ENCODE measurements at regions not wholly inside any gene's neighbourhood (a gene's known extent, or its start where the extent isn't known, plus 50 kb on each side); places are given as distances from the start of the nearest gene placed in this dataset.

DNA sequence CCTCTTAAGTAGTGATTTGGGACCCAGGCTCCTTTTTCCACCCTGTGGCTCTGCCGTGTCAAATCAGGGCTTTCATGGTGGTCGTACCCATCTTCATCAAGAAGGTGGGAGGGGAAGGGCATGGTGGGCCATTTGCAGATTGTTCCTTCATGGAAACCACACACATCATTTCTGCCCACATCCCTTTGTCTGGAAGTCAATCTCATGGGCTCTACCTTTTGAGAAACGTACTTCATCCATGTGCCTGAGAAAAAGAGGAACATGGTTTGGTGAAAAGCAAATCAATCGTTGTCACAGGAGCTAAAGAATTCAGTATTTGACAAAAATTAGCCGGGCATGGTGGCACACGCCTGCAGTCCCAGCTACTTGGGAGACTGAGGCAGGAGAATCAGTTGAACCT is 233.4 kb downstream of the FOXO1 start:
- TF ChIP-seq, protein P1, sequence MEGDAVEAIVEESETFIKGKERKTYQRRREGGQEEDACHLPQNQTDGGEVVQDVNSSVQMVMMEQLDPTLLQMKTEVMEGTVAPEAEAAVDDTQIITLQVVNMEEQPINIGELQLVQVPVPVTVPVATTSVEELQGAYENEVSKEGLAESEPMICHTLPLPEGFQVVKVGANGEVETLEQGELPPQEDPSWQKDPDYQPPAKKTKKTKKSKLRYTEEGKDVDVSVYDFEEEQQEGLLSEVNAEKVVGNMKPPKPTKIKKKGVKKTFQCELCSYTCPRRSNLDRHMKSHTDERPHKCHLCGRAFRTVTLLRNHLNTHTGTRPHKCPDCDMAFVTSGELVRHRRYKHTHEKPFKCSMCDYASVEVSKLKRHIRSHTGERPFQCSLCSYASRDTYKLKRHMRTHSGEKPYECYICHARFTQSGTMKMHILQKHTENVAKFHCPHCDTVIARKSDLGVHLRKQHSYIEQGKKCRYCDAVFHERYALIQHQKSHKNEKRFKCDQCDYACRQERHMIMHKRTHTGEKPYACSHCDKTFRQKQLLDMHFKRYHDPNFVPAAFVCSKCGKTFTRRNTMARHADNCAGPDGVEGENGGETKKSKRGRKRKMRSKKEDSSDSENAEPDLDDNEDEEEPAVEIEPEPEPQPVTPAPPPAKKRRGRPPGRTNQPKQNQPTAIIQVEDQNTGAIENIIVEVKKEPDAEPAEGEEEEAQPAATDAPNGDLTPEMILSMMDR (IDR thresholded peaks at IDR 0.05; ENCODE audit: low read length): no peak
- TF ChIP-seq EZH2 (IDR thresholded peaks at IDR 0.05; ENCODE audit: borderline replicate concordance, low read length): no peak
